NCI-H2029 treated with DMSO at 0.1 percent for 48 hours (cell line): ENCODE measurements at regions not wholly inside any gene's neighbourhood (a gene's known extent, or its start where the extent isn't known, plus 50 kb on each side); places are given as distances from the start of the nearest gene placed in this dataset.
"Not testable (repeated sequence)": the region's sequence is repeated elsewhere in the genome, so short reads cannot be mapped to it uniquely, and the experiment has no call there.

Source experiments
- DNase-seq: peaks from one replicate; lab custom pipeline; 2025; lab: John Stamatoyannopoulos, UW

GRCh38 chr4:160652790-160653189 is 1511.0 kb downstream of the FSTL5 start:
- no peak for DNase-seq

- no peak for DNase-seq
Measured at GRCh38 chr4:160675550-160675949, 1488.2 kb downstream of the FSTL5 start.

GRCh38 chr4:160685729-160686128 is 1478.1 kb downstream of the FSTL5 start:
- no peak for DNase-seq

GRCh38 chr4:160701671-160702070 is 1462.1 kb downstream of the FSTL5 start:
- DNase-seq = no peak

GRCh38 chr4:160709026-160709425 is 1454.8 kb downstream of the FSTL5 start:
- DNase-seq = no peak

GRCh38 chr4:160709546-160709945 is 1454.3 kb downstream of the FSTL5 start:
- DNase-seq = no peak

GRCh38 chr4:160716551-160716950 is 1447.2 kb downstream of the FSTL5 start:
- DNase-seq = no peak

GRCh38 chr4:160717848-160718247 is 1446.0 kb downstream of the FSTL5 start:
- DNase-seq = no peak

- no peak for DNase-seq
Measured at GRCh38 chr4:160724063-160724462, 1439.7 kb downstream of the FSTL5 start.

GRCh38 chr4:160745126-160745525 is 1418.7 kb downstream of the FSTL5 start:
- no peak for DNase-seq

GRCh38 chr4:160746585-160746984 is 1417.2 kb downstream of the FSTL5 start:
- not testable (repeated sequence) for DNase-seq

- DNase-seq = no peak
Measured at GRCh38 chr4:160772668-160773067, 1391.1 kb downstream of the FSTL5 start.

GRCh38 chr4:160795216-160795615 is 1368.6 kb downstream of the FSTL5 start:
- DNase-seq = no peak

GRCh38 chr4:160808174-160808573 is 1355.6 kb downstream of the FSTL5 start:
- DNase-seq = no peak

GRCh38 chr4:160809576-160809975 is 1354.2 kb downstream of the FSTL5 start:
- no peak for DNase-seq

- no peak for DNase-seq
Measured at GRCh38 chr4:160810424-160810823, 1353.4 kb downstream of the FSTL5 start.

- DNase-seq = no peak
Measured at GRCh38 chr4:160810941-160811340, 1352.9 kb downstream of the FSTL5 start.

GRCh38 chr4:160811956-160812355 is 1351.8 kb downstream of the FSTL5 start:
- DNase-seq = no peak

- DNase-seq = no peak
Measured at GRCh38 chr4:160814726-160815125, 1349.1 kb downstream of the FSTL5 start.

GRCh38 chr4:160818571-160818970 is 1345.2 kb downstream of the FSTL5 start:
- no peak for DNase-seq

- no peak for DNase-seq
Measured at GRCh38 chr4:160819791-160820190, 1344.0 kb downstream of the FSTL5 start.

- DNase-seq = no peak
Measured at GRCh38 chr4:160824481-160824880, 1339.3 kb downstream of the FSTL5 start.

- peak; percentile 49 for DNase-seq
Measured at GRCh38 chr4:160825644-160826338, 1338.0 kb downstream of the FSTL5 start.

GRCh38 chr4:160826339-160826679 is 1337.5 kb downstream of the FSTL5 start:
- peak; percentile 49 for DNase-seq
